Right forelimb (tissue), 1 donor: ENCODE measurements at regions not wholly inside any gene's neighbourhood (a gene's known extent, or its start where the extent isn't known, plus 50 kb on each side); places are given as distances from the start of the nearest gene placed in this dataset.
A peak's percentile ranks its signal among the peaks of the same experiment; 100 is the strongest.
"Not testable (repeated sequence)": the region's sequence is repeated elsewhere in the genome, so short reads cannot be mapped to it uniquely, and the experiment has no call there.

Source experiments
- DNase-seq: peaks from one replicate; pipeline ENCODE4 v3.0.0-alpha.2; 2018

DNA sequence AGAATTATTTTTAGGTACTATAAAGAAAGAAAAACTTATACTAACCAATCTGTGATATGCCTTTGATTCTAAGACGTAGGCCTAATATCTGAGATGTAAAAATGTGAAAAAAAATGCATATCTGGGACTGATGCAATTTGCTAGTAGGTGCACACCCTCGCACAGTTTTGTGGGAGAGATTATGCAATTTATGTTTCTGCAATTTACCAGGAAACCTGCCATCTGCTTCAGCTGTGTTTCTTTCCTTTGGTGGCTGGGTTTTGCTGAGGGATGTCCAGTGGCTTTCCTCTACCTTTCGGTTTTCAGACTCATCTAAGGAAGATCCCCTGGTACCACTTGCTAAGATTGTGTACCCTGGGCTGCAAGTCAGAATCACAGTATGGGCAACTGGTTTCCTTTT lies 186.9 kb downstream of the ZFP64 start:
- DNase-seq: no peak

DNA sequence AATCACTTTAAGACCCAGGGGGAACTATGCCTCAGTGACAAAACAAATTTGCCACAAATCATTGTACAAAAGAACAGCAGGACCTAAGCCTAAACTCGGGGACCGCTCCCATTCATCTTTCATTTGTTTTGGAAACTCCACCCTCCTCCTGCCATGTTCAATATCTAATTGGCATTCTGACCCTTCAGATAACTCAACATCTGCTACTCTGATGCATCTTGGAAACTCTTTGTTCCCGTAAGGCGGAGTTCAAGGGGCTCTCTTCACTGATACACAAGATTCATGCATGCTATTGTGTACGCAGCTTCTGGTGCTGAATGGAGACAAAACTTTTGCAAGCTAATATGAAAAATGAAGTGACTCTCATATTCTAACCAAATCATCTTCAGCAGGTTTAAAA lies 187.6 kb downstream of the ZFP64 start:
- DNase-seq: no peak

DNA sequence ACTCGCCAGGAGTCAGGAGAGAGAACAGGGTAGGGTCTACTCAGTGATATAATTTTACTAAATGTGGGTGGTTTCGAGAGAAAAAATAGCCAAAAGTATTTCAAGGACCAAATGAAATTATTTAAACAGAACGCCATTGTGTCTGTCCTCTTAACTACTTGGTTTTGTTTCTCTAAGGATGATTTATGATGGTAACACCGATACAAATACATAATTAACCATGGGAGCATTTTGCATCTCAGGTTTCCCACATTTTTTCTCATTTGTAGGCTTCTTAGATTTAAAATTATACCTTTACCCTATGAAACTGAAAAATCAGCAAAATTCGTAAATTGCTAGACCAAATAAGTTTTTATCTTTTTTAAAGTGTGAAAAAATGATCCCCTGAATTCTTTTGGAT lies 188.2 kb downstream of the ZFP64 start:
- DNase-seq: no peak

DNA sequence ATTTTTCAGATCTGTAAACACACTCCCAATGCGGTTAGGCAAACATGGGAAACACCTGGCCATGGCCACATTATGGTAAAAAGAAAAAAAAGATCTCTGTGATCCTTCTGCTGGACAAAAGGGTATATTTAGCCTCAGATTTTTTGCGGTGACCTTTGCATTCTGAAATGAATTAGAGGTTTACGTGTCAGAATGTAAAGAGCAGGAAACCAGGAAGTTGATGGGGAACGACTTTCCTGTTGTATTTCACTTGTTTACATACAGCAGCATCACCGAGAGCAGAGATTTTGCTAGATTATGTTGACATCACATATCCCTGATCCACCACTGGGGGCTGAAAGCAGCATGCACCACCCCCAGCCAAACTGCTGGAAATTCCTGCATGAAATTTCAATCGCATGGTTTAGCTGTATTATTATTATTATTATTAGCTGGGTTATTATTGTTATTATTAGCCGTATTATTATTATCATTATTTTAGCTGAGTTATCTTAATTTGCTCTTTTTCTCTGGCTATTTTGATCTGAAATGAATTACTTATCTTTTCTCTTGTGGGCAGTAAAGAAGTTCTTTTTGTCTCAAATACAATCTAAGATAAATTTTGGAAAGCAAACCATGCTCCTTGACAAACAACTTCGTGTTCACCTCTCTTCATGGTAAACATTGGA lies 189.4 kb downstream of the ZFP64 start:
- DNase-seq: no peak

DNA sequence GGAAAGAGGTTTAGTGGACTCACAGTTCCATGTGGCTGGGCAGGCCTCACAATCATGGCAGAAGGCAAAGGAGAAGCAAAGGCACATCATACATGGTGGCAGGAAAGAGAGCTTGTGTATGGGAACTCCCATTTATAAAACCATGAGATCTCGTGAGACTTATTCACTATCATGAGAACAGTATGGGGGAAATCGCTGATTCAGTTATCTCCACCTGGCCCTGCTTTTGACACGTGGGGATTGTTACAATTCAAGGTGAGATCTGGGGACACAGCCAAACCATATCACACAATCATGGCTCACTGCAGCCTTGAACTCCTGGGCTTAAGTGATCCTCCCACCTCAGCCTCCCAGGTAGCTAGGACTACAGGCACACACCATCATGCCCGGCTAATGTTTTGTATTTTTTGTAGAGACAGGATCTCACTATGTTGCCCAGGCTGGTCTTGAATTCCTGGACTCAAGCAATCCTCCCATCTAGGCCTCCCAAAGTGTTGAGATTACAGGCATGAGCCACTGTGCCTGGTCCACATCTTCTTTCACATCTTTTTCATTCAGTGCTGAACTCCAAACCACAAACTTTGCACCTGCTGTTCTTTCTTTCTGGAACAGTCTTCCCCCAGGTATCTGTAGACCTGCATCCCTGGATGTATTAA lies 194.2 kb downstream of the ZFP64 start:
- DNase-seq: not testable (repeated sequence)

- no peak for DNase-seq
Measured at GRCh38 chr20:51995551-51995951, 193.2 kb upstream of the SALL4 start.

GRCh38 chr20:51994751-51995417 lies 192.6 kb upstream of the SALL4 start:
- peak; percentile 52 for DNase-seq

DNA sequence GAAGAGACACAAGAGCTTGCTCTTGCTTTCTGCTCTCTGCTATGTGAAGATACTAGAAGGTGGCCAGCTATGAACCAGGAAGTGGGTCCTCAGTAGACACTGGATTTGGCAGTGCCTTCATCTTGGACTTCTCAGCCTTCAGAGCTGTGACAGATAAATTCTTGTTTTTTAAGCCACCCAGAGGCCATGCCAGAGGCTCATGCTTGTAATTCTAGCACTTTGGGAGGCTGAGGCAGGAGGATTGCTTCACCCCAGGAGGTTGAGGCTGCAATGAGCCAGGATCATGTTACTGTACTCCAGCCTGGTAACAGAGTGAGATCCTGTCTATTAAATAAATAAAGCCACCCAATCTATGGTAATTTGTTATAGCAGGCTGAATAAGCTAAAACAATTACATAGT lies 185.5 kb upstream of the SALL4 start:
- no peak for DNase-seq

- DNase-seq: no peak
Measured at GRCh38 chr20:51985013-51985415, 182.7 kb upstream of the SALL4 start.

DNA sequence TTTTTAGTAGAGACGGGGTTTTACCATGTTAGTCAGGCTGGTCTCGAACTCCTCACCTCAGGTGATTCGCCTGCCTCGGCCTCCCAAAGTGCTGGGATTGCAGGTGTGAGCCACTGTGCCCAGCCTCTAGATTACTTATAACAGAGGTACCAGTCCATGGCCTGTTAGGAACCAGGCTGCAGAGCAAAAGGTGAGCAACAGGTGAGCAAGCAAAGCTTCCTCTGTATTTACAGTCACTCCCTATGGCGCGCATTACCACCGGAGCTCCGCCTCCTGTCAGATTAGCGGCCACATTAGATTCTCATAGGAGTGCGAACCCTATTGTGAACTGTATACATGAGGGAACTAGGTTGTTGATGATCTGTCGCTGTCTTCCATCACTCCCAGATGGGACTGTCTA lies 178.0 kb upstream of the SALL4 start:
- DNase-seq: no peak

- no peak for DNase-seq
Measured at GRCh38 chr20:51979226-51979625, 176.9 kb upstream of the SALL4 start.

GRCh38 chr20:51978070-51978501 lies 175.8 kb upstream of the SALL4 start:
- DNase-seq: no peak

DNA sequence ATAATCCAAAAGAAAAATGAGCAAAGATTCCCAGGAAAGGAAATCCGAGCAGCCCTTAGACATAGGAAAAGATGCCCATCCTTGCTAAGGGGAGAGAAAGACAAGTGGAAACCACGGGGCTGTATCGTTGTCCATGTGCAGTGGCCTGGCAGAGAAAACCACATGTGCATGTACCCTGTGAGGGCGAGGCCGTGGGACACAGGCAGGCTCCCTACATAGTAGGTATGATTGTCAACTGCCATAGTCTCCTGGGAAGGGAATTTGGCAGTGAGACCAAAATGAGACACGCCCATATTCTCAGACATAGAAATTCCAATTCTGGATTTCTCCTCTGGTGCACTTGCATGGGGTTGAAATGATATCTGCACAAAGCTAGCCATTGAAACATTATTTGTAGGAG lies 169.7 kb upstream of the SALL4 start:
- DNase-seq: no peak

- DNase-seq: no peak
Measured at GRCh38 chr20:51970858-51971257, 168.5 kb upstream of the SALL4 start.

- no peak for DNase-seq
Measured at GRCh38 chr20:51969191-51969590, 166.9 kb upstream of the SALL4 start.

DNA sequence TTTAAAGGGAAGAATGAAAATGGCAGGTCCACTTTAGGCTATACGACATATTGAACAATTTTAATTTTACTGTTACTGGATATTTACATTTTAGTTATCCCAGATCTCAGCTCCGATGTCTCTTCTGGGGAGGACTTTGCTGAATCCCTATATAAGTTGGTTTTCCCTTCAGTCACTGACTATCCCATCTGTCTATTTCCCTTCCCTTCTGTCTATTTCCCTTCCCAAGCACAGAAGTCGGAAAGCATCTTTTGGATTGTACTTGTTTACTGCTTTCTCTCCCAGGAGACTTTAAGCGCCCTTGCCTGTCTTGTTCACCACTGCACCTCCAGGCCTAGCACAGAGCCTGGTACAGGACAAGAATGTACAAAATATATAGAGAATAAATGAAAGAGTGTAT lies 165.8 kb upstream of the SALL4 start:
- no peak for DNase-seq

DNA sequence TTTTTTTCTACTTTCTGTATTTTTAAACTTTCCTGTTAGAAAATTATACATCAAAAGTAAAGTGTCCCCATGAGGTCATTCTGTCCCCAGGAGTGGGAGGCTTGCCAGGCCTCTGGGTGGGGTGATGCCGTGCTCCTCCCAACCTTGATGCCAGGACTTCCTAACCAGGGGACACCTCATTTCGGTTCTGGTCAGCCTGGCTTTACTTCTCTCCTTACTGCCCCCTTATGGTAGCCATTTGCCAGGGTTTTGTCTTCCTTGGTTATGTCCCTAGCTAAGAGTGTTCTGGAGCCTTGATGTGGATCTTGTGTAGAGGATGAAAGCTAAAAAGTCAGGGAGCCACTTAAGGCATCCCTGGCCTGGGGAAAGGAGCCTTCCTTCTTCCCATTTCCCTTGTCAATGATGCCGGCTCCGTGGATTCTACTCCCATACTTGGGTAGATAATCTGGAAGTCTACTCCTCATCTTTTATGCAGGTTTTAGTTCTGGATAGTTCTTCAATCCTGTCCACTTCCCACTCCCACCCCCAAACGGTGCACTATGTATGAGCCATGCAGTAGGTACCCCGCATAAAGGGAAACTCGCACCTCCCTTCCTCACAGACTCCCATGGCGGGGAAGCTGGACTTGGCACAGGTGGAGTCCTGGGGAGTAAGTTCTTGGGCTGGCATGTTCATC lies 164.1 kb upstream of the SALL4 start:
- peak; percentile 49 for DNase-seq

DNA sequence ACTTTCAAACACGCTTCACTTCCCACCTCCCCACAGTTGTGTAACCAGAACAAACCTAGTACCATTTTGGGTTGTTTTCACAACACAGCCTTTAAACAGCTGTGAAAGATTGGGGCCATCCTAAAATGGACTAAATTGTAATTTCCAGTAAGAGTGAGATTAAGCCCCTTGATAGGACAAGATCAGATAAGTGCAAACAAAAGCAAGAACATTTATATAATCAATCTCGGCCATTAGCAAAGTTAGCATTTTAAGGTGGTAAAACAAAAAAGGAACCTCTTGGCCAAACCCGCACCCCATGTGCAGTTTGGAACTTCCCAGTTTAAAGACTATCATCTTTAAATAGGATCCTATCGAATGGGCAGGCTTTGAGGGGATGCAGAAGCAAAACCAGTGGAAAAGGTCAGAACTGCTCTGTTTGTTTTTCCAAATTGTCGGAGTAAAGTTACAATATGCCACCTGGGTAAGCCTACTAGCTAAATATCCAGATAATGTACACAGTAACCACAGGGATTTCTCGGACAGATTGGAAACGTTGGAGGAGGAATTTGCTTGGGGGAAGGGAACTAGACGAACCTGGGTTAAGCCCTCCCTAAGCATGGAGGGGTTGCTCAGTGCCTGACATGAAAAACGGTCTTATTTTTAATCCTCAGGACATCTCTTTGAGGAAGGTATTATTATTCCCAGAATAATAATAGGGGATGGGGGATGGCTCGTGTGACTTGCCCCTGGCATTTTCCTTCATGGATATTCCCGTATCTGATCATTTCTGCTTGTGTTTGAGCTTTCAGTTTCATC lies 159.8 kb upstream of the SALL4 start:
- no peak for DNase-seq

- DNase-seq: no peak
Measured at GRCh38 chr20:51960047-51960675, 157.8 kb upstream of the SALL4 start.

- DNase-seq: no peak
Measured at GRCh38 chr20:51959066-51959542, 156.8 kb upstream of the SALL4 start.

- no peak for DNase-seq
Measured at GRCh38 chr20:51958099-51959065, 156.1 kb upstream of the SALL4 start.
